Lower leg skin (tissue), 3 donors: ENCODE measurements at regions not wholly inside any gene's neighbourhood (a gene's known extent, or its start where the extent isn't known, plus 50 kb on each side); places are given as distances from the start of the nearest gene placed in this dataset.

Experiments
- POLR2A ChIP-seq, 2 donors: fragments of 450-650 bp; IDR thresholded peaks; one replicate each; pipeline ENCODE4 v1.6.1; 2016 to 2017; ENCODE audit warnings: antibody characterized with exemption in 2 of 2, mild to moderate bottlenecking in 1 of 2, moderate library complexity in 1 of 2
- TF ChIP-seq, protein P1 (sequence below), 3 donors: fragments of 450-650 bp; IDR thresholded peaks; one replicate each; pipeline ENCODE4 v1.5.1; 2016; ENCODE audit warnings: antibody characterized with exemption in 3 of 3, mild to moderate bottlenecking in 3 of 3, moderate library complexity in 2 of 3

DNA sequence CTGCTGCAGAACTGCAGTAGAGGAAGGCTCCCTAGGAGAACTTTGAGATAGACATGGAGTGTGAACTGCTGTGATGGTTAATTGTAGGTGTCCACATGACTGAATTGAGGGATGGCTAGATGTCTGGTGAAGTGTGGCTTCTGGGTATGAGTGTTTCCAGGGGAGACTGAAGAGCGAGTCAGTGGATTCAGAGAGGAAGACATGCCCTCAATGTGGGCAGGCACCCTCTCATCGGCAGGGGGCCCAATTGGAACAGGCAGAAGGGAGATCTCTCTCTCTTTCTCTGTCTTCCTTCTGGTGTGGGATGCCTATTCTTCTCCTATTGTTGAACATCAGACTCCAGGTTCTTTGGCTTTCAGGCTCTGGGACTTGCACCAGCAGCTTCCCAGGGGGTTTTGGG is 304.7 kb upstream of the GATB start:
- TF ChIP-seq, protein P1, sequence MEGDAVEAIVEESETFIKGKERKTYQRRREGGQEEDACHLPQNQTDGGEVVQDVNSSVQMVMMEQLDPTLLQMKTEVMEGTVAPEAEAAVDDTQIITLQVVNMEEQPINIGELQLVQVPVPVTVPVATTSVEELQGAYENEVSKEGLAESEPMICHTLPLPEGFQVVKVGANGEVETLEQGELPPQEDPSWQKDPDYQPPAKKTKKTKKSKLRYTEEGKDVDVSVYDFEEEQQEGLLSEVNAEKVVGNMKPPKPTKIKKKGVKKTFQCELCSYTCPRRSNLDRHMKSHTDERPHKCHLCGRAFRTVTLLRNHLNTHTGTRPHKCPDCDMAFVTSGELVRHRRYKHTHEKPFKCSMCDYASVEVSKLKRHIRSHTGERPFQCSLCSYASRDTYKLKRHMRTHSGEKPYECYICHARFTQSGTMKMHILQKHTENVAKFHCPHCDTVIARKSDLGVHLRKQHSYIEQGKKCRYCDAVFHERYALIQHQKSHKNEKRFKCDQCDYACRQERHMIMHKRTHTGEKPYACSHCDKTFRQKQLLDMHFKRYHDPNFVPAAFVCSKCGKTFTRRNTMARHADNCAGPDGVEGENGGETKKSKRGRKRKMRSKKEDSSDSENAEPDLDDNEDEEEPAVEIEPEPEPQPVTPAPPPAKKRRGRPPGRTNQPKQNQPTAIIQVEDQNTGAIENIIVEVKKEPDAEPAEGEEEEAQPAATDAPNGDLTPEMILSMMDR (IDR thresholded peaks at IDR 0.05) = no peak
- no peak for TF ChIP-seq POLR2A (IDR thresholded peaks at IDR 0.05)
